ENCODE measurements at regions not wholly inside any gene's neighbourhood (a gene's known extent, or its start where the extent isn't known, plus 50 kb on each side); places are given as distances from the start of the nearest gene placed in this dataset.
A peak's percentile ranks its signal among the peaks of the same experiment; 100 is the strongest.

- Mint-ChIP-seq H3K9me3 (no peaks in the 10 kb centered on the region), H3K4me1 (ENCODE audit: low read depth) (no peaks in the 10 kb centered on the region), H3K27ac (no peak overlapping the region), H3K27me3 (no peaks in the 10 kb centered on the region), H3K36me3 (ENCODE audit: low read depth) (no peaks in the 10 kb centered on the region), H3K4me3 (no peak overlapping the region)
- DNase-seq = no peak
Measured at GRCh38 chr13:105008604-105009003, 1526.9 kb downstream of the EFNB2 start.

GRCh38 chr13:105007166-105007808 lies 1528.2 kb downstream of the EFNB2 start:
- Mint-ChIP-seq H3K27ac (no peak overlapping the region), H3K9me3 (no peaks in the 10 kb centered on the region), H3K4me1 (ENCODE audit: low read depth) (no peaks in the 10 kb centered on the region), H3K27me3 (no peaks in the 10 kb centered on the region), H3K36me3 (ENCODE audit: low read depth) (no peaks in the 10 kb centered on the region), H3K4me3 (no peak overlapping the region)
- DNase-seq = no peak

GRCh38 chr13:104996022-104996421 lies 1539.4 kb downstream of the EFNB2 start:
- no peak overlapping the region for H3K4me3 Mint-ChIP-seq
- H3K27ac Mint-ChIP-seq = no peak overlapping the region
- no peaks in the 10 kb centered on the region for H3K27me3 Mint-ChIP-seq
- no peaks in the 10 kb centered on the region for H3K4me1 Mint-ChIP-seq (ENCODE audit: low read depth)
- DNase-seq = no peak
- no peaks in the 10 kb centered on the region for H3K9me3 Mint-ChIP-seq
- H3K36me3 Mint-ChIP-seq (ENCODE audit: low read depth) = no peaks in the 10 kb centered on the region

- Mint-ChIP-seq H3K9me3 (no peaks in the 10 kb centered on the region), H3K36me3 (ENCODE audit: low read depth) (no peaks in the 10 kb centered on the region), H3K4me1 (ENCODE audit: low read depth) (no peaks in the 10 kb centered on the region), H3K27ac (no peak overlapping the region), H3K27me3 (no peaks in the 10 kb centered on the region), H3K4me3 (no peak overlapping the region)
- DNase-seq = no peak
Measured at GRCh38 chr13:104993708-104994107, 1541.8 kb downstream of the EFNB2 start.

GRCh38 chr13:104987621-104988020 lies 1547.8 kb downstream of the EFNB2 start:
- Mint-ChIP-seq H3K4me1 (ENCODE audit: low read depth) (peaks cover 23% of the 10 kb centered on the region), H3K27ac (no peak overlapping the region), H3K27me3 (no peaks in the 10 kb centered on the region), H3K4me3 (no peak overlapping the region), H3K36me3 (ENCODE audit: low read depth) (no peaks in the 10 kb centered on the region), H3K9me3 (no peaks in the 10 kb centered on the region)
- no peak for DNase-seq

GRCh38 chr13:104984296-104984818 lies 1551.1 kb downstream of the EFNB2 start:
- DNase-seq = peak; percentile 38
- peak overlapping the region; percentile 11 for H3K4me3 Mint-ChIP-seq

GRCh38 chr13:104983601-104984000 lies 1551.9 kb downstream of the EFNB2 start:
- Mint-ChIP-seq H3K9me3 (no peaks in the 10 kb centered on the region), H3K36me3 (ENCODE audit: low read depth) (no peaks in the 10 kb centered on the region), H3K27me3 (no peaks in the 10 kb centered on the region), H3K4me3 (no peak overlapping the region), H3K27ac (no peak overlapping the region), H3K4me1 (ENCODE audit: low read depth) (peaks cover 41% of the 10 kb centered on the region)
- no peak for DNase-seq

More at GRCh38 chr13:104984296-104984818, 1551.1 kb downstream of the EFNB2 start:
- Mint-ChIP-seq H3K9me3 (no peaks in the 10 kb centered on the region), H3K27me3 (no peaks in the 10 kb centered on the region), H3K36me3 (ENCODE audit: low read depth) (no peaks in the 10 kb centered on the region), H3K27ac (peak overlapping the region; percentile 70), H3K4me1 (ENCODE audit: low read depth) (peaks cover 41% of the 10 kb centered on the region)

GRCh38 chr13:104980586-104980985 lies 1554.9 kb downstream of the EFNB2 start:
- Mint-ChIP-seq H3K4me1 (ENCODE audit: low read depth) (peaks cover 56% of the 10 kb centered on the region), H3K27me3 (no peaks in the 10 kb centered on the region), H3K4me3 (no peak overlapping the region), H3K9me3 (no peaks in the 10 kb centered on the region), H3K36me3 (ENCODE audit: low read depth) (no peaks in the 10 kb centered on the region), H3K27ac (no peak overlapping the region)
- no peak for DNase-seq

- H3K9me3 Mint-ChIP-seq = no peaks in the 10 kb centered on the region
- no peaks in the 10 kb centered on the region for H3K27me3 Mint-ChIP-seq
- H3K4me3 Mint-ChIP-seq = no peak overlapping the region
- H3K4me1 Mint-ChIP-seq (ENCODE audit: low read depth) = peaks cover 48% of the 10 kb centered on the region
- no peak for DNase-seq
- no peak overlapping the region for H3K27ac Mint-ChIP-seq
- no peaks in the 10 kb centered on the region for H3K36me3 Mint-ChIP-seq (ENCODE audit: low read depth)
Measured at GRCh38 chr13:104979281-104980030, 1556.0 kb downstream of the EFNB2 start.

GRCh38 chr13:104976986-104977385 lies 1558.5 kb downstream of the EFNB2 start:
- H3K9me3 Mint-ChIP-seq = no peaks in the 10 kb centered on the region
- H3K27me3 Mint-ChIP-seq = no peaks in the 10 kb centered on the region
- no peak overlapping the region for H3K4me3 Mint-ChIP-seq
- no peaks in the 10 kb centered on the region for H3K36me3 Mint-ChIP-seq (ENCODE audit: low read depth)
- H3K27ac Mint-ChIP-seq = no peak overlapping the region
- peaks cover 28% of the 10 kb centered on the region for H3K4me1 Mint-ChIP-seq (ENCODE audit: low read depth)
- DNase-seq = no peak

GRCh38 chr13:104975272-104975671 lies 1560.2 kb downstream of the EFNB2 start:
- Mint-ChIP-seq H3K4me3 (no peak overlapping the region), H3K27ac (no peak overlapping the region), H3K36me3 (ENCODE audit: low read depth) (no peaks in the 10 kb centered on the region), H3K27me3 (no peaks in the 10 kb centered on the region), H3K4me1 (ENCODE audit: low read depth) (peaks cover 14% of the 10 kb centered on the region), H3K9me3 (no peaks in the 10 kb centered on the region)
- no peak for DNase-seq

GRCh38 chr13:104968876-104969275 lies 1566.6 kb downstream of the EFNB2 start:
- H3K4me1 Mint-ChIP-seq (ENCODE audit: low read depth) = no peaks in the 10 kb centered on the region

GRCh38 chr13:104967836-104968630 lies 1567.4 kb downstream of the EFNB2 start:
- no peaks in the 10 kb centered on the region for H3K4me1 Mint-ChIP-seq (ENCODE audit: low read depth)
- H3K36me3 Mint-ChIP-seq (ENCODE audit: low read depth) = no peaks in the 10 kb centered on the region
- H3K4me3 Mint-ChIP-seq = no peak overlapping the region
- H3K27me3 Mint-ChIP-seq = no peaks in the 10 kb centered on the region
- DNase-seq = no peak
- H3K9me3 Mint-ChIP-seq = no peaks in the 10 kb centered on the region
- H3K27ac Mint-ChIP-seq = no peak overlapping the region

More at GRCh38 chr13:104968876-104969275, 1566.6 kb downstream of the EFNB2 start:
- Mint-ChIP-seq H3K4me3 (no peak overlapping the region), H3K27me3 (no peaks in the 10 kb centered on the region), H3K36me3 (ENCODE audit: low read depth) (no peaks in the 10 kb centered on the region), H3K27ac (no peak overlapping the region), H3K9me3 (no peaks in the 10 kb centered on the region)
- DNase-seq = no peak

- no peak for DNase-seq
- Mint-ChIP-seq H3K4me3 (no peak overlapping the region), H3K27me3 (no peaks in the 10 kb centered on the region), H3K36me3 (ENCODE audit: low read depth) (no peaks in the 10 kb centered on the region), H3K4me1 (ENCODE audit: low read depth) (no peaks in the 10 kb centered on the region), H3K9me3 (no peaks in the 10 kb centered on the region), H3K27ac (no peak overlapping the region)
Measured at GRCh38 chr13:104967376-104967775, 1568.1 kb downstream of the EFNB2 start.

Data from activated T-cell treated with anti-CD3 and anti-CD28 coated beads, Interleukin-2, amount 50 U/mL, for 24 hours (primary cell).